Thyroid gland (tissue), 4 donors: ENCODE measurements at regions not wholly inside any gene's neighbourhood (a gene's known extent, or its start where the extent isn't known, plus 50 kb on each side); places are given as distances from the start of the nearest gene placed in this dataset.

Source experiments
- DNase-seq, 2 donors: peaks; one replicate each; pipeline ENCODE4 v3.0.0-alpha.2; 2019
- H3K27ac ChIP-seq, 3 donors: fragments of 200-600 bp; sonication (generic); 1 replicate in 2 of 3; 2 replicates in 1 of 3; pipeline ENCODE4 v1.5.1; 2016 to 2019; ENCODE audit warnings: mild to moderate bottlenecking in 1 of 3, moderate library complexity in 1 of 3
- H3K27me3 ChIP-seq: fragments of 200-600 bp; sonication (generic); one replicate; pipeline ENCODE4 v1.5.1; 2019
- H3K36me3 ChIP-seq, 2 donors: fragments of 200-600 bp; sonication (generic); one replicate each; pipeline ENCODE4 v1.5.1; 2016 to 2019
- H3K4me1 ChIP-seq, 2 donors: fragments of 200-600 bp; sonication (generic); one replicate each; pipeline ENCODE4 v1.5.1; 2017 to 2019
- H3K4me3 ChIP-seq, 3 donors: fragments of 200-600 bp; sonication (generic); replicated peaks in 1 of 3; 1 replicate in 2 of 3; 2 replicates in 1 of 3; pipeline ENCODE4 v1.5.1; 2016; ENCODE audit warnings: mild to moderate bottlenecking in 1 of 3
- H3K9me3 ChIP-seq: fragments of 200-600 bp; sonication (generic); one replicate; pipeline ENCODE4 v1.5.1; 2017
- POLR2A ChIP-seq, 2 donors: fragments of 450-650 bp; IDR thresholded peaks; one replicate each; pipeline ENCODE4 v1.6.1; 2017; ENCODE audit warnings: antibody characterized with exemption in 2 of 2, mild to moderate bottlenecking in 2 of 2, moderate library complexity in 1 of 2
- WGBS, 2 donors: methylation state at CpG; one replicate each; pipeline ENCODE4 v1.1.5; 2017; 5-methylcytosine and 5-hydroxymethylcytosine counted together
- intact Hi-C: fragments of 100-400 bp; cut with DNase I; formaldehyde crosslinking; loops from one replicate; pipeline ENCODE4 v1.15.1; 2023
- TF ChIP-seq, protein P1 (sequence below), 6 experiments: fragments of 200-600 bp in 3 of 6; fragments of 450-650 bp in 3 of 6; sonication (generic) in 3 of 6; IDR thresholded peaks; one replicate each; pipeline ENCODE4 v1.5.1; 2016 to 2019; ENCODE audit warnings: antibody characterized with exemption in 6 of 6, mild to moderate bottlenecking in 2 of 6, inconsistent platforms in 1 of 6, moderate library complexity in 1 of 6

GRCh38 chr9:104247899-104248460 is 153.9 kb downstream of the SMC2 start:
- no peak for TF ChIP-seq POLR2A (IDR thresholded peaks at IDR 0.05)
- TF ChIP-seq, protein P1, sequence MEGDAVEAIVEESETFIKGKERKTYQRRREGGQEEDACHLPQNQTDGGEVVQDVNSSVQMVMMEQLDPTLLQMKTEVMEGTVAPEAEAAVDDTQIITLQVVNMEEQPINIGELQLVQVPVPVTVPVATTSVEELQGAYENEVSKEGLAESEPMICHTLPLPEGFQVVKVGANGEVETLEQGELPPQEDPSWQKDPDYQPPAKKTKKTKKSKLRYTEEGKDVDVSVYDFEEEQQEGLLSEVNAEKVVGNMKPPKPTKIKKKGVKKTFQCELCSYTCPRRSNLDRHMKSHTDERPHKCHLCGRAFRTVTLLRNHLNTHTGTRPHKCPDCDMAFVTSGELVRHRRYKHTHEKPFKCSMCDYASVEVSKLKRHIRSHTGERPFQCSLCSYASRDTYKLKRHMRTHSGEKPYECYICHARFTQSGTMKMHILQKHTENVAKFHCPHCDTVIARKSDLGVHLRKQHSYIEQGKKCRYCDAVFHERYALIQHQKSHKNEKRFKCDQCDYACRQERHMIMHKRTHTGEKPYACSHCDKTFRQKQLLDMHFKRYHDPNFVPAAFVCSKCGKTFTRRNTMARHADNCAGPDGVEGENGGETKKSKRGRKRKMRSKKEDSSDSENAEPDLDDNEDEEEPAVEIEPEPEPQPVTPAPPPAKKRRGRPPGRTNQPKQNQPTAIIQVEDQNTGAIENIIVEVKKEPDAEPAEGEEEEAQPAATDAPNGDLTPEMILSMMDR (IDR thresholded peaks at IDR 0.05) = no peak
- H3K27ac ChIP-seq = no peak overlapping the region
- no peaks in the 10 kb centered on the region for H3K9me3 ChIP-seq
- 80 to 91% methylated on average over 3 of the region's 3 CpGs for WGBS, 2 donors
- DNase-seq = no peak
- no peak overlapping the region for H3K4me3 ChIP-seq
- intact Hi-C loops = no loop called here
- no peaks in the 10 kb centered on the region for H3K4me1 ChIP-seq
- H3K36me3 ChIP-seq = no peaks in the 10 kb centered on the region
- H3K27me3 ChIP-seq = no peaks in the 10 kb centered on the region

DNA sequence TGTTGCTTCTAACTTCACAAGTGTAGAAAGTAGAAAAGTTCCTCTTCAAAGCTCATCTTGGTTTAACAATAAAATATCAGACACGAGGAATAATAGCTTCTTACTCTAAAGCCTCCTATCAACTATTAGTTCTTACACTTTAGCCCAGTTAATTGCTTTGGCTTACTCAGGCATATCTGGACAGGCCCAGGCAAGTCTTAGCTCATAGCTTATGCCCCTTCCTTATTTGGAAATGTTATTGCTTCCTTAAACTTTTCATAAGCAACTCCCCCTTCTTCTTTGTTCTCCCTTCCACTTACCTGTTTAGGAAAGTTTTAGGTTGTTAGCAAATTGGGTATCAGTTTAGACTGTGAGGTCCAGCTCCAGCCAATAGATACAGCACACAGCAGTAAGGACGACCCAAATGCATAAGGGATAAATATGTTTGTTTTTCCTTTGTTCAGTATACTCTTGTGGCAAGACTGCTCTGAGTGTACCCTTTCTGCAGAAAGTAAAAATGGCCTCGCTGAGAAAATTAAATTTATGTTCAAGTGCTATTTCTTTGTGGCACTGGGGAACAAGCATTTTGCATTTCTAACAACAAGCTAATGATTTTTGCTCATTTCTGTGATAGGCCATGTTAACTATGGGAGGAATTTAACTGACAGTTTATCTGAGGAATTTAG is 162.1 kb downstream of the SMC2 start:
- WGBS, 2 donors = 77 to 80% methylated on average over 3 of the region's 3 CpGs
- no peaks in the 10 kb centered on the region for H3K36me3 ChIP-seq
- no peaks in the 10 kb centered on the region for H3K4me1 ChIP-seq
- H3K9me3 ChIP-seq = no peaks in the 10 kb centered on the region
- no peaks in the 10 kb centered on the region for H3K27me3 ChIP-seq
- no peak for DNase-seq
- TF ChIP-seq POLR2A (IDR thresholded peaks at IDR 0.05) = no peak
- TF ChIP-seq, protein P1 (IDR thresholded peaks at IDR 0.05) = no peak
- intact Hi-C loops = no loop called here
- no peak overlapping the region for H3K27ac ChIP-seq
- no peak overlapping the region for H3K4me3 ChIP-seq

GRCh38 chr9:104256696-104257062 is 162.6 kb downstream of the SMC2 start:
- intact Hi-C loops = no loop called here
- DNase-seq = no peak
- Histone ChIP-seq H3K27ac (no peak overlapping the region), H3K27me3 (no peaks in the 10 kb centered on the region), H3K4me1 (no peaks in the 10 kb centered on the region), H3K36me3 (no peaks in the 10 kb centered on the region), H3K4me3 (no peak overlapping the region), H3K9me3 (no peaks in the 10 kb centered on the region)
- TF ChIP-seq POLR2A (IDR thresholded peaks at IDR 0.05) = no peak
- TF ChIP-seq, protein P1 (IDR thresholded peaks at IDR 0.05) = no peak

- Histone ChIP-seq H3K36me3 (no peaks in the 10 kb centered on the region), H3K27ac (no peak overlapping the region), H3K4me1 (no peaks in the 10 kb centered on the region), H3K9me3 (no peaks in the 10 kb centered on the region), H3K27me3 (no peaks in the 10 kb centered on the region), H3K4me3 (no peak overlapping the region)
- intact Hi-C loops = no loop called here
- peak; percentile 7 to 31 for DNase-seq
- WGBS, 2 donors = 22 to 27% methylated on average over 10 of the region's 10 CpGs
- TF ChIP-seq, protein P1 (IDR thresholded peaks at IDR 0.05) = no peak
These were observed 164.3 kb downstream of the SMC2 start for GRCh38 chr9:104258296-104259011.

- no peak for TF ChIP-seq POLR2A (IDR thresholded peaks at IDR 0.05)
- TF ChIP-seq, protein P1 (IDR thresholded peaks at IDR 0.05) = no peak
- DNase-seq = no peak
- WGBS, 2 donors = 76 to 87% methylated on average over 3 of the region's 3 CpGs
These were observed 165.9 kb downstream of the SMC2 start for GRCh38 chr9:104260004-104260403.

More at GRCh38 chr9:104260004-104260403, 165.9 kb downstream of the SMC2 start:
- intact Hi-C loops = no loop called here
- no peak overlapping the region for H3K27ac ChIP-seq
- H3K36me3 ChIP-seq = no peaks in the 10 kb centered on the region
- H3K4me1 ChIP-seq = no peaks in the 10 kb centered on the region
- H3K4me3 ChIP-seq = no peak overlapping the region
- no peaks in the 10 kb centered on the region for H3K9me3 ChIP-seq
- no peaks in the 10 kb centered on the region for H3K27me3 ChIP-seq
